ENCODE measurements at regions not wholly inside any gene's neighbourhood (a gene's known extent, or its start where the extent isn't known, plus 50 kb on each side); places are given as distances from the start of the nearest gene placed in this dataset.
A peak's percentile ranks its signal among the peaks of the same experiment; 100 is the strongest.

- peak in 1 of 2 donors; percentile 1 for DNase-seq (ENCODE audit: low read depth in 2 of 2, low spot score in 1 of 2)
Observed at GRCh38 chr17:36755586-36755985, 154.2 kb downstream of the MRM1 start.

- no peak for DNase-seq (ENCODE audit: low read depth in 2 of 2, low spot score in 1 of 2)
Observed at GRCh38 chr17:36756695-36757094, 155.3 kb downstream of the MRM1 start.

GRCh38 chr17:36760425-36760824 is 159.0 kb downstream of the MRM1 start:
- DNase-seq (ENCODE audit: low read depth in 2 of 2, low spot score in 1 of 2), result no peak

GRCh38 chr17:36761203-36761950 is 160.0 kb downstream of the MRM1 start:
- no peak for DNase-seq (ENCODE audit: low read depth in 2 of 2, low spot score in 1 of 2)

GRCh38 chr17:36765436-36766043 is 164.2 kb downstream of the MRM1 start:
- DNase-seq (ENCODE audit: low read depth in 2 of 2, low spot score in 1 of 2), result no peak

- no peak for DNase-seq (ENCODE audit: low read depth in 2 of 2, low spot score in 1 of 2)
Observed at GRCh38 chr17:36768394-36768793, 167.0 kb downstream of the MRM1 start.

GRCh38 chr17:36773039-36773438 is 164.2 kb upstream of the LHX1 start:
- no peak for DNase-seq (ENCODE audit: low read depth in 2 of 2, low spot score in 1 of 2)

GRCh38 chr17:36777118-36777517 is 160.2 kb upstream of the LHX1 start:
- no peak for DNase-seq (ENCODE audit: low read depth in 2 of 2, low spot score in 1 of 2)

GRCh38 chr17:36778448-36778847 is 158.8 kb upstream of the LHX1 start:
- DNase-seq (ENCODE audit: low read depth in 2 of 2, low spot score in 1 of 2), result no peak

GRCh38 chr17:36779550-36779949 is 157.7 kb upstream of the LHX1 start:
- no peak for DNase-seq (ENCODE audit: low read depth in 2 of 2, low spot score in 1 of 2)

GRCh38 chr17:36784633-36785032 is 152.6 kb upstream of the LHX1 start:
- DNase-seq (ENCODE audit: low read depth in 2 of 2, low spot score in 1 of 2), result no peak

GRCh38 chr17:36786867-36787266 is 150.4 kb upstream of the LHX1 start:
- no peak for DNase-seq (ENCODE audit: low read depth in 2 of 2, low spot score in 1 of 2)

- no peak for DNase-seq (ENCODE audit: low read depth in 2 of 2, low spot score in 1 of 2)
Observed at GRCh38 chr17:36791150-36791941, 145.9 kb upstream of the LHX1 start.

- no peak for DNase-seq (ENCODE audit: low read depth in 2 of 2, low spot score in 1 of 2)
Observed at GRCh38 chr17:36791942-36792475, 145.3 kb upstream of the LHX1 start.

GRCh38 chr17:36792849-36793248 is 144.4 kb upstream of the LHX1 start:
- no peak for DNase-seq (ENCODE audit: low read depth in 2 of 2, low spot score in 1 of 2)

GRCh38 chr17:36793976-36794375 is 143.3 kb upstream of the LHX1 start:
- no peak for DNase-seq (ENCODE audit: low read depth in 2 of 2, low spot score in 1 of 2)

GRCh38 chr17:36807496-36808179 is 129.6 kb upstream of the LHX1 start:
- no peak for DNase-seq (ENCODE audit: low read depth in 2 of 2, low spot score in 1 of 2)

- DNase-seq (ENCODE audit: low read depth in 2 of 2, low spot score in 1 of 2), result no peak
Observed at GRCh38 chr17:36808180-36808661, 129.1 kb upstream of the LHX1 start.

GRCh38 chr17:36812762-36813161 is 124.5 kb upstream of the LHX1 start:
- no peak for DNase-seq (ENCODE audit: low read depth in 2 of 2, low spot score in 1 of 2)

GRCh38 chr17:36813357-36813756 is 123.9 kb upstream of the LHX1 start:
- no peak for DNase-seq (ENCODE audit: low read depth in 2 of 2, low spot score in 1 of 2)

- DNase-seq (ENCODE audit: low read depth in 2 of 2, low spot score in 1 of 2), result no peak
Observed at GRCh38 chr17:36813957-36814563, 123.2 kb upstream of the LHX1 start.

Measured in stimulated activated CD8-positive, alpha-beta memory T cell treated with anti-CD3 and anti-CD28 coated beads, Interleukin-4, amount 100 ng/mL, for 4 hours (primary cell).